PC-3 (cell line): ENCODE measurements at regions not wholly inside any gene's neighbourhood (a gene's known extent, or its start where the extent isn't known, plus 50 kb on each side); places are given as distances from the start of the nearest gene placed in this dataset.

Source experiments
- CTCF ChIP-seq: fragments of 300-600 bp; sonication (generic); conservative IDR thresholded peaks from 2 replicates; pipeline ENCODE4 v1.5.1; 2017; ENCODE audit warnings: antibody characterized with exemption, low read depth, mild to moderate bottlenecking, low read length
- EZH2phosphoT487 ChIP-seq: fragments of 300-600 bp; sonication (generic); IDR thresholded peaks from 2 replicates; pipeline ENCODE4 v1.6.1; 2018; ENCODE audit warnings: mild to moderate bottlenecking, antibody characterized with exemption, low read length, borderline replicate concordance

DNA sequence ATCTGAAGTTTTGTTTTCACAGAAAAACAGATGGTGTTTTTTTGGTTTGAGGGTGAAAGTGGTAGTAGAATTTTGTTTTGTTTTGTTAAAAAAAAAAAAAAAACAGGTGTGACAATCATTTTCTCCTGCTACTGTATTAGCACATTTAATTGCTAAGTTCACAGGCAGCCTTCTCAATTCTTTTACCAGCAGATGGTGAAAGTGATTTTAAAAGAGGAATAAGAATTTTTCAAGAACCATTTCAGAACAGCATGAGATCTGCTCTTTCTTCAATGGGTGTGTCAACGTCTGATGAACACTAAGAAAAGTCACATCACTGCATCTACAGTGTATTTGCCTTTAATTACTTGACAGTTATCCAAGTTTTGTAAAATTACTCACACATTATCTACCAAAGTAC is 303.7 kb upstream of the USP15 start:
- TF ChIP-seq CTCF (no peak), EZH2phosphoT487 (no peak)
